AG04450 (cell line): ENCODE measurements at regions not wholly inside any gene's neighbourhood (a gene's known extent, or its start where the extent isn't known, plus 50 kb on each side); places are given as distances from the start of the nearest gene placed in this dataset.
A peak's percentile ranks its signal among the peaks of the same experiment; 100 is the strongest.

Experiments
- CTCF ChIA-PET: fragments of 300-600, 350-600 bp; formaldehyde crosslinking; extraction: SDS; loops from one replicate; lab custom pipeline; 2022; ENCODE audit warnings: antibody characterized with exemption, inconsistent platforms; lab: Charles Lee
- POLR2A ChIA-PET: fragments of 350-600 bp; formaldehyde crosslinking; extraction: SDS; loops from one replicate; lab custom pipeline; 2021; ENCODE audit warnings: antibody characterized with exemption, inconsistent platforms; lab: Yijun Ruan, JAX
- DNase-seq: peaks from one replicate; pipeline ENCODE4 v3.0.0-alpha.2; 2011; ENCODE audit warnings: low read depth, low spot score
- H3K27ac ChIP-seq: one replicate; pipeline ENCODE4 v1.5.1; 2012; ENCODE audit warnings: low read depth, low read length, control low read depth
- H3K27me3 ChIP-seq: one replicate; pipeline ENCODE4 v1.6.0; 2012; ENCODE audit warnings: low read length; ENCODE audit not compliant: control insufficient read depth, insufficient read depth
- H3K4me3 ChIP-seq: 2 replicates; pipeline ENCODE4 v1.5.1; 2011; ENCODE audit warnings: mild to moderate bottlenecking, low read depth, low read length, control low read depth
- H3K9me3 ChIP-seq: 2 replicates; pipeline ENCODE4 v1.5.1; 2012; ENCODE audit warnings: low read length; ENCODE audit not compliant: control insufficient read depth, insufficient read depth
- TF ChIP-seq, protein P1 (sequence below): IDR thresholded peaks from 2 replicates; pipeline ENCODE4 v1.5.1; 2011; ENCODE audit warnings: low read depth, low read length, control low read depth, inconsistent platforms

GRCh38 chr4:110352670-110353442, 123.1 kb upstream of the ENPEP start:
- Histone ChIP-seq H3K4me3 (no peak overlapping the region), H3K27ac (no peak overlapping the region), H3K27me3 (no peaks in the 10 kb centered on the region), H3K9me3 (no peaks in the 10 kb centered on the region)
- POLR2A ChIA-PET: no interaction called here
- CTCF ChIA-PET: no interaction called here
- TF ChIP-seq, protein P1, sequence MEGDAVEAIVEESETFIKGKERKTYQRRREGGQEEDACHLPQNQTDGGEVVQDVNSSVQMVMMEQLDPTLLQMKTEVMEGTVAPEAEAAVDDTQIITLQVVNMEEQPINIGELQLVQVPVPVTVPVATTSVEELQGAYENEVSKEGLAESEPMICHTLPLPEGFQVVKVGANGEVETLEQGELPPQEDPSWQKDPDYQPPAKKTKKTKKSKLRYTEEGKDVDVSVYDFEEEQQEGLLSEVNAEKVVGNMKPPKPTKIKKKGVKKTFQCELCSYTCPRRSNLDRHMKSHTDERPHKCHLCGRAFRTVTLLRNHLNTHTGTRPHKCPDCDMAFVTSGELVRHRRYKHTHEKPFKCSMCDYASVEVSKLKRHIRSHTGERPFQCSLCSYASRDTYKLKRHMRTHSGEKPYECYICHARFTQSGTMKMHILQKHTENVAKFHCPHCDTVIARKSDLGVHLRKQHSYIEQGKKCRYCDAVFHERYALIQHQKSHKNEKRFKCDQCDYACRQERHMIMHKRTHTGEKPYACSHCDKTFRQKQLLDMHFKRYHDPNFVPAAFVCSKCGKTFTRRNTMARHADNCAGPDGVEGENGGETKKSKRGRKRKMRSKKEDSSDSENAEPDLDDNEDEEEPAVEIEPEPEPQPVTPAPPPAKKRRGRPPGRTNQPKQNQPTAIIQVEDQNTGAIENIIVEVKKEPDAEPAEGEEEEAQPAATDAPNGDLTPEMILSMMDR: no peak
- no peak for DNase-seq

- no peak for DNase-seq
- TF ChIP-seq, protein P1: no peak
- CTCF ChIA-PET: no interaction called here
- POLR2A ChIA-PET: no interaction called here
- Histone ChIP-seq H3K4me3 (no peak overlapping the region), H3K27ac (no peak overlapping the region), H3K27me3 (no peaks in the 10 kb centered on the region), H3K9me3 (no peaks in the 10 kb centered on the region)
Measured at GRCh38 chr4:110348711-110349383, 127.1 kb upstream of the ENPEP start.

DNA sequence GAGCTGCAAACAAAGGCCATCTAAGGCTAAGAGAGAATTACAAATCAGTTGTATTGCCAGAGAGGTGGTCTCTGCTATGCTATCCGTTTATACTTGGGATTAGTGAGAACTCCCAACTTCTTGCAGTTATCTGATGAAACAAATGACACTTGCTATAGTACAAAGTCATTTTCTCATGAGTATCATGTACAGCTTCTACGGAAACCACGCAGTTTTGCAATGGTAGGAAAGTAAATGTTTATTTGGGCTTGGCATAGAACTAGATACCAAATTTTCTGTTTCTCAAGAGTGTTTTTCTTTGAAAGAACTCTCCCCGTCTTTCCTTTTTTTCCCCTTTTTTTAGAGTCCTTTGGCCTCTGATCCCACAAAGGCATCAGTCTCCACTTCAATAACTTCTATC, 128.2 kb upstream of the ENPEP start:
- H3K27ac ChIP-seq: no peak overlapping the region
- H3K9me3 ChIP-seq: no peaks in the 10 kb centered on the region
- TF ChIP-seq, protein P1: no peak
- DNase-seq: no peak
- no peaks in the 10 kb centered on the region for H3K27me3 ChIP-seq
- ChIA-PET POLR2A (no interaction called here), CTCF (no interaction called here)
- H3K4me3 ChIP-seq: no peak overlapping the region

DNA sequence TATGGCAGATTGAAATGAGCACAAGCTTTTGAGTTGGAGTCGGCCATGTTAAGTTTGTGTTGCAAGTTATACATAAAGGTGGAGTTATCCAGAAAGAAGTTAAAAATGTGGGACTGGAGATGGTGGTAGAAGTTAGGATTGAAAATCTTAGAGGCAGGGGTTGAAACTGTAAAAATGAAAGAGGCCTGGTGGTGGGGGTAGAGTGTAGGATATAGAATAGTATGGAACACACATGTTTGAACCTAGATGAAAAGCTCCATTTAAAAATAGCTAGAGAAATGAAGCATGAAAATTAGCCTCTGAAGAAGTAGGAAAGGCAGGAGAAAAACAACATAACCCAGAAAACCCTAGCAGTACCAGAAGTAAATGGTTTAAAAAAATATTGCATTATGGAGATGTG, 131.8 kb upstream of the ENPEP start:
- CTCF ChIA-PET: interaction anchor here (1.2 to 3.3 kb wide), 6 partner anchors 164 to 345 kb away, joined by 4 to 34 read pairs (median 6); no protein-coding TSS in a partner anchor

More for the DNA sequence above, 131.8 kb upstream of the ENPEP start:
- Histone ChIP-seq H3K4me3 (no peak overlapping the region), H3K27ac (no peak overlapping the region), H3K9me3 (no peaks in the 10 kb centered on the region), H3K27me3 (no peaks in the 10 kb centered on the region)
- DNase-seq: no peak
- TF ChIP-seq, protein P1: 0 out of 2 replicates have a peak, but pooled peaks have one; percentile 26
- POLR2A ChIA-PET: no interaction called here
